IMR-90 (cell line): ENCODE measurements at regions not wholly inside any gene's neighbourhood (a gene's known extent, or its start where the extent isn't known, plus 50 kb on each side); places are given as distances from the start of the nearest gene placed in this dataset.

ENCODE experiments used
- ATAC-seq: fragments of 200-7000 bp; cut with Tn5 transposase; 2 replicates; pipeline ENCODE4 v1.9.1; 2020; ENCODE audit warnings: low read depth, mild to moderate bottlenecking, moderate library complexity
- BruUV-seq: library from RNA; stranded (reverse); fragments of 400-500 nt; replicated peaks from 2 replicates; lab custom pipeline; 2021; lab: Mats Ljungman, UMichigan
- CTCF ChIA-PET: fragments of 300-600 bp; formaldehyde crosslinking; extraction: SDS; loops from one replicate; lab custom pipeline; 2021; ENCODE audit warnings: antibody characterized with exemption; lab: Yijun Ruan, JAX
- POLR2A ChIA-PET: fragments of 300-600 bp; sonication (Branson Sonifier 250); formaldehyde crosslinking; loops from one replicate; lab custom pipeline; 2022; ENCODE audit warnings: antibody characterized with exemption; ENCODE audit not compliant: unreplicated experiment; lab: Charles Lee
- DNase-seq: peaks from one replicate; pipeline ENCODE4 v3.0.0; 2013
- H2AFZ ChIP-seq: replicated peaks from 2 replicates; pipeline ENCODE3; 2013; ENCODE audit warnings: low read length, mild to moderate bottlenecking; ENCODE audit not compliant: poor library complexity
- H2AK5ac ChIP-seq: 2 replicates; pipeline ENCODE4 v1.6.1; 2013; ENCODE audit warnings: low read depth, low read length, inconsistent platforms
- H2AK9ac ChIP-seq: replicated peaks from 2 replicates; pipeline ENCODE3; 2013; ENCODE audit warnings: mild to moderate bottlenecking, low read depth, low read length, moderate library complexity; ENCODE audit not compliant: poor library complexity
- H2BK120ac ChIP-seq: 2 replicates; pipeline ENCODE4 v1.6.1; 2013; ENCODE audit warnings: low read depth, low read length, inconsistent platforms
- H2BK15ac ChIP-seq: 3 replicates; pipeline ENCODE4 v1.6.1; 2013; ENCODE audit warnings: low read depth, low read length, inconsistent platforms
- H2BK20ac ChIP-seq: 2 replicates; pipeline ENCODE4 v1.6.1; 2013; ENCODE audit warnings: low read depth, mild to moderate bottlenecking, inconsistent platforms, low read length, moderate library complexity
- H2BK5ac ChIP-seq: 2 replicates; pipeline ENCODE4 v1.6.1; 2013; ENCODE audit warnings: mild to moderate bottlenecking, low read depth, low read length, inconsistent platforms; ENCODE audit not compliant: poor library complexity, severe bottlenecking
- H3K14ac ChIP-seq: replicated peaks from 2 replicates; pipeline ENCODE4 v1.6.1; 2013; ENCODE audit warnings: low read depth, low read length, inconsistent platforms
- H3K18ac ChIP-seq: 2 replicates; pipeline ENCODE4 v1.6.1; 2013; ENCODE audit warnings: low read depth, low read length, control low read depth
- H3K23ac ChIP-seq: 2 replicates; pipeline ENCODE4 v1.6.1; 2013; ENCODE audit warnings: low read depth, low read length, inconsistent platforms
- H3K27ac ChIP-seq: 2 replicates; pipeline ENCODE4 v1.5.1; 2013; ENCODE audit warnings: mild to moderate bottlenecking, control low read depth, low read length; ENCODE audit not compliant: insufficient read depth
- H3K27me3 ChIP-seq: 2 replicates; pipeline ENCODE4 v1.6.1; 2013; ENCODE audit warnings: low read length; ENCODE audit not compliant: control insufficient read depth, insufficient read depth
- H3K36me3 ChIP-seq: 2 replicates; pipeline ENCODE4 v1.6.1; 2013; ENCODE audit warnings: low read length, mixed read lengths; ENCODE audit not compliant: control insufficient read depth, insufficient read depth
- H3K4ac ChIP-seq: 2 replicates; pipeline ENCODE4 v1.6.1; 2013; ENCODE audit warnings: low read depth, low read length, inconsistent platforms
- H3K4me1 ChIP-seq: 2 replicates; pipeline ENCODE4 v1.6.1; 2013; ENCODE audit warnings: low read length, mixed read lengths; ENCODE audit not compliant: control insufficient read depth, insufficient read depth
- H3K4me2 ChIP-seq: 2 replicates; pipeline ENCODE4 v1.6.1; 2013; ENCODE audit warnings: low read depth, mild to moderate bottlenecking, control low read depth, low read length, moderate library complexity
- H3K4me3 ChIP-seq: 2 replicates; pipeline ENCODE4 v1.5.1; 2013; ENCODE audit warnings: low read depth, mild to moderate bottlenecking, control low read depth, low read length, moderate library complexity; ENCODE audit not compliant: insufficient read depth
- H3K56ac ChIP-seq: 2 replicates; pipeline ENCODE4 v1.6.1; 2013; ENCODE audit warnings: low read length, inconsistent platforms; ENCODE audit not compliant: insufficient read depth; ENCODE audit errors: extremely low read depth
- H3K79me1 ChIP-seq, 2 experiments: 2 replicates each; pipeline ENCODE4 v1.6.1; 2013; ENCODE audit warnings: low read length in 2 of 2, inconsistent platforms in 1 of 2, low read depth in 1 of 2
- H3K9ac ChIP-seq: 2 replicates; pipeline ENCODE4 v1.6.1; 2013; ENCODE audit warnings: low read depth, low read length, control low read depth
- H3K9me1 ChIP-seq: 2 replicates; pipeline ENCODE4 v1.6.1; 2013; ENCODE audit warnings: low read length, inconsistent platforms; ENCODE audit not compliant: insufficient read depth
- H3K9me3 ChIP-seq: 2 replicates; pipeline ENCODE4 v1.6.1; 2013; ENCODE audit warnings: low read length; ENCODE audit not compliant: control insufficient read depth, insufficient read depth
- H4K20me1 ChIP-seq: 2 replicates; pipeline ENCODE4 v1.6.1; 2013; ENCODE audit warnings: low read length, inconsistent platforms; ENCODE audit not compliant: insufficient read depth
- H4K5ac ChIP-seq: 2 replicates; pipeline ENCODE4 v1.6.1; 2013; ENCODE audit warnings: mild to moderate bottlenecking, low read depth, low read length, control low read depth
- H4K8ac ChIP-seq, 2 experiments: 2 replicates each; pipeline ENCODE4 v1.6.1; 2013; ENCODE audit warnings: low read depth in 2 of 2, low read length in 2 of 2, control low read depth in 1 of 2, inconsistent platforms in 1 of 2
- H4K91ac ChIP-seq: 2 replicates; pipeline ENCODE4 v1.6.1; 2013; ENCODE audit warnings: low read depth, low read length, inconsistent platforms; ENCODE audit not compliant: insufficient read depth
- CEBPB ChIP-seq: IDR thresholded peaks from 2 replicates; pipeline ENCODE4 v1.6.1; 2012; ENCODE audit warnings: low read depth, low read length, improper control_type of control experiment
- FOS ChIP-seq: fragments of 150-350 bp; IDR thresholded peaks from 2 replicates; pipeline ENCODE4 v1.6.1; 2016; ENCODE audit warnings: low read depth, low read length
- MXI1 ChIP-seq: IDR thresholded peaks from 2 replicates; pipeline ENCODE4 v1.6.1; 2012; ENCODE audit warnings: low read depth, mild to moderate bottlenecking, low read length, moderate library complexity, borderline replicate concordance
- POLR2A ChIP-seq: IDR thresholded peaks from 2 replicates; pipeline ENCODE4 v1.6.1; 2012; ENCODE audit warnings: mild to moderate bottlenecking, low read depth, low read length
- RAD21 ChIP-seq: IDR thresholded peaks from 2 replicates; pipeline ENCODE4 v1.6.1; 2012; ENCODE audit warnings: low read length, improper control_type of control experiment
- WGBS, 2 experiments: methylation state at CpG; one replicate each; pipeline versions ENCODE4 v1.1.5 to v1.1.7; 2013; ENCODE audit warnings: missing lambda C conversion rate in 2 of 2; ENCODE audit not compliant: insufficient read length in 1 of 2; ENCODE audit errors: extremely low coverage in 2 of 2; 5-methylcytosine and 5-hydroxymethylcytosine counted together
- dilution Hi-C: fragments of 300-500 bp; cut with HindIII; formaldehyde crosslinking; loops from one replicate; pipeline ENCODE4 v1.14.3; 2018; ENCODE audit warnings: low sequenced_read_pairs; ENCODE audit not compliant: unreplicated experiment
- in situ Hi-C: fragments of 300-500 bp; cut with MboI; formaldehyde crosslinking; loops from 3 replicates; pipeline ENCODE4 v1.14.3; 2019; ENCODE audit warnings: low sequenced_read_pairs, inconsistent platforms, mixed read lengths
- intact Hi-C: fragments of 100-400 bp; cut with micrococcal nuclease; formaldehyde crosslinking; loops from 2 replicates; pipeline ENCODE4 v1.10.0; 2022

DNA sequence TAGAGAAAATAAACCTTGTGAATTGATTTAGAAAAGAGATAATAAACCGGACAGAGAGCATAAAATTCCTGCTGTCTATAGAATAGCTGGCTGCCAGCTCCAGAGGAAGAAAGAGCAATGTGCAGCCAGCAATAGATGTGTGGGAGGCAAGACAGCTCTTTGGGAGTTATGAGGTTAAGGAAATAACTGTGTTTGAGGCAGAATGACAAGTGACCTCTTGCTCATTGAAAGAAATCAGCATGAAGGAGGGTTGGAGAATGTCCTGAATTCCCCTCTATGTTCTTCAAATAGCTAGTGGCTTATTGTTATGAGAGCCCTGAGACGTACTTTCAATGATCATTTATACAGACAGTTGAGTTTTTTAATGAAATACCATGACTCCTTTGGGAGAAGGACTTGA is 1009.9 kb upstream of the NXPH2 start:
- H3K9ac ChIP-seq: no peak overlapping the region
- no peaks in the 10 kb centered on the region for H3K4me1 ChIP-seq
- H3K18ac ChIP-seq: no peak overlapping the region
- H3K79me1 ChIP-seq: no peaks in the 10 kb centered on the region
- POLR2A ChIA-PET: no interaction called here
- H3K4me2 ChIP-seq: no peak overlapping the region
- no peaks in the 10 kb centered on the region for H3K36me3 ChIP-seq
- in situ Hi-C loops (no loop called here), dilution Hi-C loops (no loop called here), intact Hi-C loops (no loop called here)
- no peak overlapping the region for H4K5ac ChIP-seq
- no peak overlapping the region for H3K4me3 ChIP-seq
- TF ChIP-seq CEBPB (no peak), POLR2A (no peak), MXI1 (no peak), RAD21 (no peak), FOS (no peak)
- no peak overlapping the region for H3K27ac ChIP-seq
- no peak overlapping the region for H2BK120ac ChIP-seq
- H3K4ac ChIP-seq: no peak overlapping the region
- H3K27me3 ChIP-seq: no peaks in the 10 kb centered on the region
- no peak overlapping the region for H3K14ac ChIP-seq
- no peak overlapping the region for H2BK20ac ChIP-seq
- no TSS peak for BruUV-seq
- no peak overlapping the region for H2BK15ac ChIP-seq
- no peak overlapping the region for H2AK5ac ChIP-seq
- no peaks in the 10 kb centered on the region for H4K20me1 ChIP-seq
- CTCF ChIA-PET: no interaction called here
- H3K9me3 ChIP-seq: peaks cover 7% of the 10 kb centered on the region
- no peaks in the 10 kb centered on the region for H3K9me1 ChIP-seq
- H4K8ac ChIP-seq: no peak overlapping the region
- no peak for ATAC-seq
- WGBS, 2 experiments: 33% methylated on average over 1 of the region's 2 CpGs; no CpG with 5 or more reads in 1 of the 2 experiments
- no peak for DNase-seq
- no peak overlapping the region for H3K56ac ChIP-seq
- no peak overlapping the region for H2AK9ac ChIP-seq
- H2AFZ ChIP-seq: no peak overlapping the region
- no peak overlapping the region for H4K91ac ChIP-seq
- H3K23ac ChIP-seq: no peak overlapping the region
- no peak overlapping the region for H2BK5ac ChIP-seq
